ENCODE measurements at regions not wholly inside any gene's neighbourhood (a gene's known extent, or its start where the extent isn't known, plus 50 kb on each side); places are given as distances from the start of the nearest gene placed in this dataset.

- Histone ChIP-seq H2BK120ac (ENCODE audit: low read depth, low read length) (0 out of 2 replicates have a peak overlapping the region, but pooled peaks have one; percentile 18), H3K14ac (replicated peaks; ENCODE audit: low read depth, low read length) (no peak overlapping the region), H2BK20ac (ENCODE audit: low read depth, low read length) (peak overlapping the region; percentile 23), H3K4me2 (ENCODE audit: low read depth, low read length) (no peak overlapping the region), H3K79me1 (ENCODE audit: low read depth in 1 of 2, low read length in 2 of 2) (no peaks in the 10 kb centered on the region), H3K9me1 (ENCODE audit: insufficient read depth, low read length) (peaks cover 27% of the 10 kb centered on the region), H4K20me1 (ENCODE audit: insufficient read depth, low read length) (no peaks in the 10 kb centered on the region), H3K36me3 (ENCODE audit: control insufficient read depth, insufficient read depth, low read length) (no peaks in the 10 kb centered on the region), H2BK15ac (ENCODE audit: low read depth, low read length) (no peak overlapping the region), H3K4me3 (ENCODE audit: insufficient read depth, low read depth, low read length) (no peak overlapping the region), H3K4me1 (ENCODE audit: control insufficient read depth, insufficient read depth, low read length) (peaks cover 30% of the 10 kb centered on the region), H2AK5ac (ENCODE audit: low read depth, low read length) (no peak overlapping the region), H3K9ac (ENCODE audit: low read depth, low read length) (no peak overlapping the region), H3K4ac (ENCODE audit: low read depth, low read length) (peak overlapping the region; percentile 93; the same call in 1 of the 2 replicates), H3K27ac (ENCODE audit: insufficient read depth, low read length) (no peak overlapping the region), H3K56ac (ENCODE audit: extremely low read depth, insufficient read depth, low read length) (no peak overlapping the region), H4K8ac (ENCODE audit: low read depth in 2 of 2, low read length in 2 of 2) (no peak overlapping the region), H3K18ac (ENCODE audit: low read depth, low read length) (no peak overlapping the region), H3K23ac (ENCODE audit: low read depth, low read length) (0 out of 2 replicates have a peak overlapping the region, but pooled peaks have one; percentile 1), H2BK5ac (ENCODE audit: low read depth, low read length, poor library complexity, severe bottlenecking) (no peak overlapping the region), H4K91ac (ENCODE audit: insufficient read depth, low read depth, low read length) (no peak overlapping the region), H3K9me3 (ENCODE audit: control insufficient read depth, insufficient read depth, low read length) (no peaks in the 10 kb centered on the region), H2AK9ac (replicated peaks; ENCODE audit: low read depth, low read length, poor library complexity) (no peak overlapping the region), H3K27me3 (ENCODE audit: control insufficient read depth, insufficient read depth, low read length) (no peaks in the 10 kb centered on the region), H4K5ac (ENCODE audit: low read depth, low read length) (no peak overlapping the region), H2AFZ (replicated peaks; ENCODE audit: low read length, poor library complexity) (no peak overlapping the region)
- ATAC-seq (ENCODE audit: low read depth) (no peak), DNase-seq (no peak)
- POLR2A ChIA-PET (ENCODE audit: unreplicated experiment), result no interaction called here
- TF ChIP-seq FOS (IDR thresholded peaks at IDR 0.05; ENCODE audit: low read depth, low read length) (no peak), CEBPB (IDR thresholded peaks at IDR 0.05; ENCODE audit: low read depth, low read length) (no peak), BHLHE40 (IDR thresholded peaks at IDR 0.05; ENCODE audit: low read depth, low read length) (no peak), POLR2A (IDR thresholded peaks at IDR 0.05; ENCODE audit: low read depth, low read length) (no peak), NFE2L2 (IDR thresholded peaks at IDR 0.05; ENCODE audit: low read depth, low read length) (no peak), RAD21 (IDR thresholded peaks at IDR 0.05; ENCODE audit: low read length) (no peak), MAZ (IDR thresholded peaks at IDR 0.05; ENCODE audit: borderline replicate concordance, low read depth, low read length) (no peak), RFX5 (IDR thresholded peaks at IDR 0.05; ENCODE audit: low read depth, low read length) (no peak), CHD1 (IDR thresholded peaks at IDR 0.05; ENCODE audit: low read depth, low read length) (no peak), RCOR1 (IDR thresholded peaks at IDR 0.05; ENCODE audit: insufficient replicate concordance, low read length) (no peak)
- TF ChIP-seq, protein P1, sequence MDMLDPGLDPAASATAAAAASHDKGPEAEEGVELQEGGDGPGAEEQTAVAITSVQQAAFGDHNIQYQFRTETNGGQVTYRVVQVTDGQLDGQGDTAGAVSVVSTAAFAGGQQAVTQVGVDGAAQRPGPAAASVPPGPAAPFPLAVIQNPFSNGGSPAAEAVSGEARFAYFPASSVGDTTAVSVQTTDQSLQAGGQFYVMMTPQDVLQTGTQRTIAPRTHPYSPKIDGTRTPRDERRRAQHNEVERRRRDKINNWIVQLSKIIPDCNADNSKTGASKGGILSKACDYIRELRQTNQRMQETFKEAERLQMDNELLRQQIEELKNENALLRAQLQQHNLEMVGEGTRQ (IDR thresholded peaks at IDR 0.05; ENCODE audit: low read depth, low read length), result no peak
- TF ChIP-seq, protein P2, sequence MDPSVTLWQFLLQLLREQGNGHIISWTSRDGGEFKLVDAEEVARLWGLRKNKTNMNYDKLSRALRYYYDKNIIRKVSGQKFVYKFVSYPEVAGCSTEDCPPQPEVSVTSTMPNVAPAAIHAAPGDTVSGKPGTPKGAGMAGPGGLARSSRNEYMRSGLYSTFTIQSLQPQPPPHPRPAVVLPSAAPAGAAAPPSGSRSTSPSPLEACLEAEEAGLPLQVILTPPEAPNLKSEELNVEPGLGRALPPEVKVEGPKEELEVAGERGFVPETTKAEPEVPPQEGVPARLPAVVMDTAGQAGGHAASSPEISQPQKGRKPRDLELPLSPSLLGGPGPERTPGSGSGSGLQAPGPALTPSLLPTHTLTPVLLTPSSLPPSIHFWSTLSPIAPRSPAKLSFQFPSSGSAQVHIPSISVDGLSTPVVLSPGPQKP (IDR thresholded peaks at IDR 0.05; ENCODE audit: borderline replicate concordance, low read depth, low read length), result no peak
- BruUV-seq (replicated peaks), result no TSS peak
- CTCF ChIA-PET, result interaction anchor here (1.0 kb wide), 1 partner anchor 13 kb away, joined by 3 read pairs; no protein-coding TSS in a partner anchor
- intact Hi-C loops (cut with micrococcal nuclease), result loop anchor here (5.0 kb wide), 1 partner anchor 146 kb away; no protein-coding TSS in a partner anchor
- in situ Hi-C loops (cut with MboI; ENCODE audit: low sequenced_read_pairs), result loop anchor here (10.0 kb wide), 1 partner anchor 144 kb away; the partner anchor contains the start of gene PTS
- dilution Hi-C loops (cut with HindIII; ENCODE audit: low sequenced_read_pairs, unreplicated experiment), result no loop called here
- no CpG with 5 or more reads among the region's 1 CpG for WGBS, 2 experiments (ENCODE audit: extremely low coverage in 2 of 2, insufficient read length in 1 of 2)
Measured at GRCh38 chr11:112368381-112368780, 107.7 kb upstream of the PLET1 start.
